Pancreas (tissue), 10 donors: ENCODE measurements at regions not wholly inside any gene's neighbourhood (a gene's known extent, or its start where the extent isn't known, plus 50 kb on each side); places are given as distances from the start of the nearest gene placed in this dataset.

Source experiments
- ATAC-seq, 4 donors: fragments of 200-7000 bp; cut with Tn5 transposase; one replicate each; pipeline versions ENCODE4 v1.8.0 to v1.9.1; 2020; ENCODE audit warnings: mild to moderate bottlenecking in 4 of 4, moderate library complexity in 4 of 4
- DNase-seq, 6 donors: peaks; one replicate each; pipeline ENCODE4 v3.0.0-alpha.2; 2020
- FAIRE-seq: peaks from 2 replicates; lab custom pipeline; 2012; peaks lifted over from hg19 to GRCh38; lab: Jason Lieb, UNC
- H3K27ac ChIP-seq, 4 donors: fragments of 200-600 bp; sonication (generic); 1 replicate in 3 of 4; 2 replicates in 1 of 4; pipeline versions ENCODE4 v1.5.0 to v1.8.0; 2020
- H3K27me3 ChIP-seq, 4 donors: fragments of 200-600 bp; one replicate each; pipeline ENCODE4 v1.8.0; 2021
- H3K36me3 ChIP-seq, 3 donors: fragments of 200-600 bp; sonication (generic) in 1 of 3; one replicate each; pipeline versions ENCODE4 v1.5.0 to v1.8.0; 2020 to 2021
- H3K4me1 ChIP-seq, 3 donors: fragments of 200-600 bp; one replicate each; pipeline ENCODE4 v1.8.0; 2021
- H3K4me3 ChIP-seq, 4 donors: fragments of 200-600 bp; sonication (generic) in 2 of 4; one replicate each; pipeline versions ENCODE4 v1.5.0 to v1.8.0; 2020 to 2021
- H3K9me3 ChIP-seq, 4 donors: fragments of 200-600 bp; one replicate each; pipeline ENCODE4 v1.8.0; 2021
- WGBS, 2 donors: extraction: QIAGEN DNeasy Blood & Tissue Kit; methylation state at CpG; one replicate each; pipeline ENCODE4 v1.1.7; 2013; 5-methylcytosine and 5-hydroxymethylcytosine counted together
- intact Hi-C, 3 donors: fragments of 100-400 bp; cut with DNase I; formaldehyde crosslinking; loops; one replicate each; pipeline versions ENCODE4 v1.11.1 to v1.14.2; 2022
- TF ChIP-seq, protein P1 (sequence below), 4 donors: fragments of 200-600 bp; sonication (generic) in 3 of 4; IDR thresholded peaks; one replicate each; pipeline versions ENCODE4 v1.5.0 to v1.8.0; 2021; ENCODE audit warnings: antibody characterized with exemption in 4 of 4
- donor health status: healthy with polysubstance abuse.
- donor health status: DM: no; HTN: no; CAD: no; lungs with moderate emphysema.
- donor health status: DM: no; HTN: no; CAD: no.
- donor health status: control.
- donor health status: control.
- donor health status: Bipolar disorder and iron deficiency.
- donor health status: DM: yes; HTN: yes; CAD: no.
- donor health status: DM: no; HTN: no; CAD: no.
- donor health status: DM: no; HTN: no; CAD: no.
- donor health status: DM: yes; HTN: yes; CAD: no.

- H3K36me3 ChIP-seq: no peaks in the 10 kb centered on the region
- DNase-seq: no peak
- H3K4me1 ChIP-seq: no peaks in the 10 kb centered on the region
- no peaks in the 10 kb centered on the region for H3K27me3 ChIP-seq
- no peak for FAIRE-seq
- no peak overlapping the region for H3K4me3 ChIP-seq
- 43 to 64% methylated on average over 5 of the region's 5 CpGs for WGBS, 2 donors
- no peak overlapping the region for H3K27ac ChIP-seq
- H3K9me3 ChIP-seq: no peaks in the 10 kb centered on the region
- ATAC-seq: no peak
- intact Hi-C loops: no loop called here
- TF ChIP-seq, protein P1, sequence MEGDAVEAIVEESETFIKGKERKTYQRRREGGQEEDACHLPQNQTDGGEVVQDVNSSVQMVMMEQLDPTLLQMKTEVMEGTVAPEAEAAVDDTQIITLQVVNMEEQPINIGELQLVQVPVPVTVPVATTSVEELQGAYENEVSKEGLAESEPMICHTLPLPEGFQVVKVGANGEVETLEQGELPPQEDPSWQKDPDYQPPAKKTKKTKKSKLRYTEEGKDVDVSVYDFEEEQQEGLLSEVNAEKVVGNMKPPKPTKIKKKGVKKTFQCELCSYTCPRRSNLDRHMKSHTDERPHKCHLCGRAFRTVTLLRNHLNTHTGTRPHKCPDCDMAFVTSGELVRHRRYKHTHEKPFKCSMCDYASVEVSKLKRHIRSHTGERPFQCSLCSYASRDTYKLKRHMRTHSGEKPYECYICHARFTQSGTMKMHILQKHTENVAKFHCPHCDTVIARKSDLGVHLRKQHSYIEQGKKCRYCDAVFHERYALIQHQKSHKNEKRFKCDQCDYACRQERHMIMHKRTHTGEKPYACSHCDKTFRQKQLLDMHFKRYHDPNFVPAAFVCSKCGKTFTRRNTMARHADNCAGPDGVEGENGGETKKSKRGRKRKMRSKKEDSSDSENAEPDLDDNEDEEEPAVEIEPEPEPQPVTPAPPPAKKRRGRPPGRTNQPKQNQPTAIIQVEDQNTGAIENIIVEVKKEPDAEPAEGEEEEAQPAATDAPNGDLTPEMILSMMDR (IDR thresholded peaks at IDR 0.05): no peak
Measured at GRCh38 chr1:195495720-195496635, 1112.3 kb downstream of the KCNT2 start.

DNA sequence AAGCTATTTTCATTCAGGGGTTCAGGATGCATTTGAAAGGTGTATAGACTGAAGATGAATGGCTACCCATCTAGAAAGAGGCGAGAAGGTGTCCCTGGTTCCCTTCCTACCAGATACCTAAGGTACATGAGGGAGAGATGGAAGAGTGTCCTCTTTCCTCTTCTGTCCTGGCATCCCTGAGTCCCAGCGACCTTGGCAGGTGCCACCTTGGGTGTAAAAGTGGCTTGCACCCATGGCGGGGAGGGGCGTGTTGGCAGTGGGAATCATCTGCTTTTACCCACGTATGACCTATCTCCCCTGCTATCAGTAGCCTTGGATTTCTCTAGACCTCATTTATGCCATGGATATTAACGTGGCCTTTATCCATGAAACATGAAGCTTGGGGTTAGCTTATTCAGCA, 1126.1 kb downstream of the KCNT2 start:
- Histone ChIP-seq H3K36me3 (no peaks in the 10 kb centered on the region), H3K4me1 (no peaks in the 10 kb centered on the region), H3K9me3 (no peaks in the 10 kb centered on the region), H3K27me3 (no peaks in the 10 kb centered on the region), H3K27ac (no peak overlapping the region), H3K4me3 (no peak overlapping the region)
- FAIRE-seq: no peak
- ATAC-seq: no peak
- TF ChIP-seq, protein P1 (IDR thresholded peaks at IDR 0.05): no peak
- intact Hi-C loops: no loop called here
- DNase-seq: no peak
- 50 to 62% methylated on average over 6 of the region's 6 CpGs for WGBS, 2 donors

DNA sequence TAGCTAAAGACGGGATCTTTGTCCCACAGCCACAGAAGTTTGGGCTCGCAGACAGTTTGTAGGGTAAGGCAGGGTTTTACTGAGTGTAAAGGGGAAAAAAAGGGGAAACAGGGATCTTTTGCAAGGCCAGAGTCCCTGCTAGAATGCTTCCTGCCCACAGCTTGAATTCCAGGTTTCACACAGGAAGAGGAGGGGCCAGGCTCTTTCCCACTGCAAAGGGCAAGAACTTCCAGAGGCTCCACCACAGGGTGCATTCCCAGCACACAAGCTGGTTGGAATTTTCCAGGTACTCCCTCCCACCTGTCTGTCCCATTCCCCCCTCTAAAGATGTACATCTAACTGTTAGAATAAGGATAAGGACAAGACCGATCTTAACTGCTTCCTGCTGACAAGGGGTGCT, 1126.9 kb downstream of the KCNT2 start:
- H3K4me3 ChIP-seq: no peak overlapping the region
- TF ChIP-seq, protein P1 (IDR thresholded peaks at IDR 0.05): no peak
- intact Hi-C loops: no loop called here
- H3K4me1 ChIP-seq: no peaks in the 10 kb centered on the region
- H3K27ac ChIP-seq: no peak overlapping the region
- no peak for DNase-seq
- FAIRE-seq: no peak
- no peaks in the 10 kb centered on the region for H3K36me3 ChIP-seq
- ATAC-seq: no peak
- WGBS, 2 donors: 58 to 72% methylated on average over 3 of the region's 3 CpGs
- H3K9me3 ChIP-seq: no peaks in the 10 kb centered on the region
- no peaks in the 10 kb centered on the region for H3K27me3 ChIP-seq

DNA sequence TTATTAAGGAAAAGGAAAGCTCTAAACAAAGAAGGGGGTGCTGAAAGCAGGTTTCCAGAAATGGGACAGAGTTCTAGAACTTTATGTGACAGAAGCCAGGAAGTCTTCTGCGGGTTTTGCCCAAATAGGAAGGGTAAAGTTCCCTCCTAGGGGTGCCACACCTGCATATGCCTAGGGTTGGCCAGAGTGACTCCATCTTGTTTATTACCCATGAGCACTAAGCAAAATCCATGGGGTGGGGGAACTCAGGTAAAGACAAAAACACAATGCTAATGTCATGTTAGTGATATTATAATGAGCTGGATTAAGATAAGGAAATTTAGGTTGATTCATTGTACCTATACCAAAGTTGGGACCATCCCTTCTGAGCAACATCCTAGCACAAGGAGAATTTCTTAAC, 1132.7 kb downstream of the KCNT2 start:
- no peaks in the 10 kb centered on the region for H3K4me1 ChIP-seq
- TF ChIP-seq, protein P1 (IDR thresholded peaks at IDR 0.05): no peak
- ATAC-seq: no peak
- no peak for DNase-seq
- 82 to 89% methylated on average over 1 of the region's 1 CpG for WGBS, 2 donors
- no peaks in the 10 kb centered on the region for H3K36me3 ChIP-seq
- FAIRE-seq: no peak
- no peaks in the 10 kb centered on the region for H3K9me3 ChIP-seq
- H3K27me3 ChIP-seq: no peaks in the 10 kb centered on the region
- intact Hi-C loops: no loop called here
- H3K4me3 ChIP-seq: no peak overlapping the region
- H3K27ac ChIP-seq: no peak overlapping the region

DNA sequence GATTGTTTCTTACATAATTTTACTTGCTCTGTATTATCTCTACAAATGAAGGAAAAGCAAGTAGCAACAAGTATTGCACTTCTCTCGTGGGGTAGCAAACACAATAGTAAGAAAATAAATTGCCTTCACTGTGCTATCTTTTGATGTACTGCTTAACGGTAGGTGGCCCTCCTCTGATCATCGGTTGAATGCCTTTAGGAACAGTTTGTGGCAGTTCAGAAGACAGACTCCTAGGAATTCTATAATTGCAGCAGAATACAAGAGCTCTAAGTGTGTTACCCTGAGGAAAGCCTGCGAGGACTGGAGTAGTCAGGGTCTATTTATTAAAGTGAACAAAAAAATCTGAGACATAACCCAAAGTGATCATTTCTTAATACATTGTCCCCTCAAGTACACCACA, 1135.9 kb downstream of the KCNT2 start:
- no peaks in the 10 kb centered on the region for H3K4me1 ChIP-seq
- WGBS, 2 donors: 26 to 29% methylated on average over 4 of the region's 4 CpGs
- H3K36me3 ChIP-seq: no peaks in the 10 kb centered on the region
- FAIRE-seq (no peak), ATAC-seq (no peak), DNase-seq (no peak)
- TF ChIP-seq, protein P1 (IDR thresholded peaks at IDR 0.05): no peak
- no peak overlapping the region for H3K4me3 ChIP-seq
- H3K27me3 ChIP-seq: no peaks in the 10 kb centered on the region
- H3K27ac ChIP-seq: no peak overlapping the region
- intact Hi-C loops: no loop called here
- no peaks in the 10 kb centered on the region for H3K9me3 ChIP-seq
